Activated naive CD4-positive, alpha-beta T cell treated with anti-CD3 and anti-CD28 coated beads, Interleukin-2, amount 10 ng/mL, durations not matched to agents 7 days and 5 days (primary cell): ENCODE measurements at regions not wholly inside any gene's neighbourhood (a gene's known extent, or its start where the extent isn't known, plus 50 kb on each side); places are given as distances from the start of the nearest gene placed in this dataset.

Source experiments
- CTCF ChIA-PET: fragments of 350-600 bp; sonication (Branson Sonifier 250); formaldehyde crosslinking; loops from one replicate; lab custom pipeline; 2021; ENCODE audit warnings: antibody characterized with exemption; lab: Charles Lee
- DNase-seq: peaks from one replicate; pipeline ENCODE4 v3.0.0-alpha.2; 2020
- H3K27ac Mint-ChIP-seq: one replicate; pipeline ENCODE4 v1.8.0; 2021; ENCODE audit warnings: mild to moderate bottlenecking, moderate library complexity, mixed read lengths
- H3K27me3 Mint-ChIP-seq: one replicate; pipeline ENCODE4 v1.8.0; 2021; ENCODE audit warnings: mild to moderate bottlenecking, mixed read lengths
- H3K36me3 Mint-ChIP-seq: one replicate; pipeline ENCODE4 v1.8.0; 2021; ENCODE audit warnings: mixed read lengths
- H3K4me1 Mint-ChIP-seq: one replicate; pipeline ENCODE4 v1.8.0; 2021; ENCODE audit warnings: mixed read lengths
- H3K4me3 Mint-ChIP-seq: one replicate; pipeline ENCODE4 v1.8.0; 2021; ENCODE audit warnings: mild to moderate bottlenecking, moderate library complexity, mixed read lengths
- H3K9me3 Mint-ChIP-seq: one replicate; pipeline ENCODE4 v1.8.0; 2021; ENCODE audit warnings: mixed read lengths

- no peak overlapping the region for H3K27ac Mint-ChIP-seq
- CTCF ChIA-PET: no interaction called here
- H3K36me3 Mint-ChIP-seq: no peaks in the 10 kb centered on the region
- no peak for DNase-seq
- no peaks in the 10 kb centered on the region for H3K27me3 Mint-ChIP-seq
- H3K9me3 Mint-ChIP-seq: no peaks in the 10 kb centered on the region
- no peak overlapping the region for H3K4me3 Mint-ChIP-seq
- no peaks in the 10 kb centered on the region for H3K4me1 Mint-ChIP-seq
These were observed 497.5 kb downstream of the MAFB start for GRCh38 chr20:40191573-40191972.

- Mint-ChIP-seq H3K4me1 (no peaks in the 10 kb centered on the region), H3K27ac (no peak overlapping the region), H3K27me3 (no peaks in the 10 kb centered on the region), H3K36me3 (no peaks in the 10 kb centered on the region), H3K9me3 (no peaks in the 10 kb centered on the region), H3K4me3 (no peak overlapping the region)
- CTCF ChIA-PET: no interaction called here
- no peak for DNase-seq
These were observed 499.4 kb downstream of the MAFB start for GRCh38 chr20:40189621-40190020.

- DNase-seq: no peak
- CTCF ChIA-PET: no interaction called here
- Mint-ChIP-seq H3K36me3 (no peaks in the 10 kb centered on the region), H3K4me3 (no peak overlapping the region), H3K4me1 (no peaks in the 10 kb centered on the region), H3K27ac (no peak overlapping the region), H3K27me3 (no peaks in the 10 kb centered on the region), H3K9me3 (no peaks in the 10 kb centered on the region)
These were observed 500.7 kb downstream of the MAFB start for GRCh38 chr20:40188319-40188718.

GRCh38 chr20:40186826-40187225, 502.2 kb downstream of the MAFB start:
- CTCF ChIA-PET: no interaction called here
- no peak overlapping the region for H3K4me3 Mint-ChIP-seq
- no peaks in the 10 kb centered on the region for H3K36me3 Mint-ChIP-seq

DNA sequence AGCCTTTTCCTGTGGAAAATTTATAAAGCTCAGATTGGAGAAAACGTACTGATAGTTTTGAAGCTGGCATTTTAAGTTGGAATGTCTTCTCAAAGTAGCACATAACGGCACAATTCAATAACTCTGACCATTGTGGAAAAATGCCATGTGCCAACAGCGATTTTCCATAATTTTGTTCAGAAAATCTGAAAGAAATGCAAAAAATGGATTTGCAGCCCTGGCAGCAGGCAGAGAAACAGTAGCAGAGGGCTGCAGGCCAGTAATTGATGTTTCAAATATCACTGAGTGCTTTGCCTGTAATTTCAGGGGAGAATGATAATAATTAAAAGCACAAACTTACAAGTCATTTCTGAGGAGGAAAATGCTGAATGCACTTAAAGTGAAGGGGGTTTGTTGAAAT, 507.4 kb downstream of the MAFB start:
- no peaks in the 10 kb centered on the region for H3K36me3 Mint-ChIP-seq
- no peaks in the 10 kb centered on the region for H3K4me1 Mint-ChIP-seq
- H3K27ac Mint-ChIP-seq: no peak overlapping the region
- DNase-seq: no peak
- no peak overlapping the region for H3K4me3 Mint-ChIP-seq
- H3K9me3 Mint-ChIP-seq: no peaks in the 10 kb centered on the region
- CTCF ChIA-PET: no interaction called here
- H3K27me3 Mint-ChIP-seq: no peaks in the 10 kb centered on the region

More at GRCh38 chr20:40186826-40187225, 502.2 kb downstream of the MAFB start:
- H3K4me1 Mint-ChIP-seq: no peaks in the 10 kb centered on the region
- H3K27ac Mint-ChIP-seq: no peak overlapping the region
- no peak for DNase-seq
- no peaks in the 10 kb centered on the region for H3K27me3 Mint-ChIP-seq
- H3K9me3 Mint-ChIP-seq: no peaks in the 10 kb centered on the region

GRCh38 chr20:40176098-40176841, 512.8 kb downstream of the MAFB start:
- no peaks in the 10 kb centered on the region for H3K9me3 Mint-ChIP-seq
- DNase-seq: no peak
- H3K4me3 Mint-ChIP-seq: no peak overlapping the region
- no peaks in the 10 kb centered on the region for H3K27me3 Mint-ChIP-seq
- CTCF ChIA-PET: no interaction called here
- no peaks in the 10 kb centered on the region for H3K36me3 Mint-ChIP-seq
- H3K4me1 Mint-ChIP-seq: no peaks in the 10 kb centered on the region
- no peak overlapping the region for H3K27ac Mint-ChIP-seq

DNA sequence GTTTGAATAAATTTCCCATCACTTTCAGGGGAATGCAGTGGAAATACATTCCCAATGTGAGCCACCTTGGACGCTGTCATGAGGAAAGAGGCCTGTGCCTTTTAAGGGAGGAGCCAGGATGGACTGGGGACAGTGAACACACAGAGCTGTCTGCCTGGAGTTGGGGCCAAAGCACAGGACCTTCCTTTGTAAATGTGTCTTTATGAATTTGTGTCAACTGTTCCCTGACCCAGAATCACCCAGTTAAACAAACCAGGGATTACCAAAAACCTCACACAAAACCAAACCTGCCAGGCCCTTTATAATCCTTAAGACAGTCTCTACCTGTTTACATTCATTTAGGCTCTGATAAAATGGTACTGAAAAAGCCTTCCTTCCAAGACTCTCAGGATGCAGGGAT, 513.7 kb downstream of the MAFB start:
- H3K27ac Mint-ChIP-seq: no peak overlapping the region
- CTCF ChIA-PET: no interaction called here
- H3K4me1 Mint-ChIP-seq: no peaks in the 10 kb centered on the region
- no peaks in the 10 kb centered on the region for H3K9me3 Mint-ChIP-seq
- no peaks in the 10 kb centered on the region for H3K36me3 Mint-ChIP-seq
- DNase-seq: no peak
- H3K4me3 Mint-ChIP-seq: no peak overlapping the region
- H3K27me3 Mint-ChIP-seq: no peaks in the 10 kb centered on the region

GRCh38 chr20:40173872-40174271, 515.2 kb downstream of the MAFB start:
- no peaks in the 10 kb centered on the region for H3K9me3 Mint-ChIP-seq
- no peaks in the 10 kb centered on the region for H3K27me3 Mint-ChIP-seq
- no peak overlapping the region for H3K27ac Mint-ChIP-seq
- no peak for DNase-seq
- no peak overlapping the region for H3K4me3 Mint-ChIP-seq
- H3K36me3 Mint-ChIP-seq: no peaks in the 10 kb centered on the region
- no peaks in the 10 kb centered on the region for H3K4me1 Mint-ChIP-seq
- CTCF ChIA-PET: no interaction called here

GRCh38 chr20:40168981-40169620, 519.9 kb downstream of the MAFB start:
- DNase-seq: no peak
- H3K27me3 Mint-ChIP-seq: no peaks in the 10 kb centered on the region
- no peak overlapping the region for H3K27ac Mint-ChIP-seq
- no peaks in the 10 kb centered on the region for H3K4me1 Mint-ChIP-seq
- no peak overlapping the region for H3K4me3 Mint-ChIP-seq
- H3K9me3 Mint-ChIP-seq: no peaks in the 10 kb centered on the region
- H3K36me3 Mint-ChIP-seq: no peaks in the 10 kb centered on the region
- CTCF ChIA-PET: no interaction called here

GRCh38 chr20:40161391-40161790, 527.6 kb downstream of the MAFB start:
- Mint-ChIP-seq H3K36me3 (no peaks in the 10 kb centered on the region), H3K4me3 (no peak overlapping the region), H3K4me1 (no peaks in the 10 kb centered on the region), H3K27ac (no peak overlapping the region), H3K9me3 (no peaks in the 10 kb centered on the region), H3K27me3 (no peaks in the 10 kb centered on the region)
- CTCF ChIA-PET: interaction anchor here (1.5 kb wide), 1 partner anchor 802 kb away, joined by 3 read pairs; no protein-coding TSS in a partner anchor
- no peak for DNase-seq

DNA sequence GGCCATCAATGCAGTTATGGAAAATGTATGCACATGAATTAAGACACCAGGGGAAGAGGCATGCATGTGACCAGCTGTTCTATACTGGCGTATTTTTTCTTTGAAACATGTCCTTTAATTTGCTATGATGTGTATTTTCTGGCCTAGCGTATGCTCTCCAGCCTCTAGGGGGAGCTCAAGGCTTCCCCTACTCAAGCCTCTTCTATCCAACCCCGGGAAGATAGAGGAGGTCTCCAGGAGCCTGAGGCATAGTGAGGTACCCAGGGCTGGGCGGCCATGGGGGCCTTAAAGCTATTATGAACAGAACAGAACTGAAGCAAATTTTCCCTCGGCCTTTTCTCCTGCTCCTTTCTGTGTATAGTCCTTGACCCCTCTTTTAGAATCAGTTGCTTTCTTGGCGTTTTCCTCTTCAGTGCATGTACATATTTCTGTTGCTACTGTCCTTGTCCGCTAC, 528.9 kb downstream of the MAFB start:
- H3K27me3 Mint-ChIP-seq: no peaks in the 10 kb centered on the region
- DNase-seq: peak; percentile 30
- CTCF ChIA-PET: interaction anchor here (0.6 to 1.0 kb wide), 3 partner anchors 12 to 52 kb away, joined by 3 read pairs; no protein-coding TSS in a partner anchor

GRCh38 chr20:40159276-40159675, 529.8 kb downstream of the MAFB start:
- H3K4me1 Mint-ChIP-seq: no peaks in the 10 kb centered on the region
- H3K36me3 Mint-ChIP-seq: no peaks in the 10 kb centered on the region
- H3K27me3 Mint-ChIP-seq: no peaks in the 10 kb centered on the region
- no peaks in the 10 kb centered on the region for H3K9me3 Mint-ChIP-seq
- no peak overlapping the region for H3K27ac Mint-ChIP-seq
- CTCF ChIA-PET: interaction anchor here (0.7 to 1.0 kb wide), 2 partner anchors 40 to 53 kb away, joined by 3 read pairs; no protein-coding TSS in a partner anchor
- no peak overlapping the region for H3K4me3 Mint-ChIP-seq
- no peak for DNase-seq

More for the DNA sequence above, 528.9 kb downstream of the MAFB start:
- H3K4me1 Mint-ChIP-seq: no peaks in the 10 kb centered on the region
- H3K36me3 Mint-ChIP-seq: no peaks in the 10 kb centered on the region
- no peak overlapping the region for H3K27ac Mint-ChIP-seq
- no peaks in the 10 kb centered on the region for H3K9me3 Mint-ChIP-seq
- H3K4me3 Mint-ChIP-seq: no peak overlapping the region

- CTCF ChIA-PET: no interaction called here
- no peaks in the 10 kb centered on the region for H3K27me3 Mint-ChIP-seq
- H3K9me3 Mint-ChIP-seq: no peaks in the 10 kb centered on the region
- H3K27ac Mint-ChIP-seq: no peak overlapping the region
- no peak overlapping the region for H3K4me3 Mint-ChIP-seq
- DNase-seq: no peak
- no peaks in the 10 kb centered on the region for H3K4me1 Mint-ChIP-seq
- no peaks in the 10 kb centered on the region for H3K36me3 Mint-ChIP-seq
These were observed 532.3 kb downstream of the MAFB start for GRCh38 chr20:40156600-40157317.

DNA sequence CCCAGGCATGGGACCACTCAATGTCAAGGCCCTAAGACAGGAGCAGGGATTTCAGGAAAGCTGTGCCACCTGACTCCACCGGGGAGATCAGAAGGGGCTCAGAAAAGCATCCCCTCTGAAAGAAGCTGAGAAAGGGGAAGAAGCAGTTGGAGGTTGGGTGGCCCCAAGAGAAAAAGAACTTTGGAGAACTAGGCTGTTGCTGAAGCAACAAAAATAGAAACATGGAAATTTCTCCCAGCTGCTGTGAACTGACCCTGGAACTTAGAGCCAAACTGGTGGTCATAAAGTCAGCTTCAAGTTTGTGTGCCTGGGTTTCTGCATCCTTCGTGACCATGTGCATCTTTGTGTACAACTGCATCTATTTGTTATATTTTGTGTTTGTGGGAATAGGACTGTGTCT, 534.5 kb downstream of the MAFB start:
- H3K9me3 Mint-ChIP-seq: no peaks in the 10 kb centered on the region
- H3K27me3 Mint-ChIP-seq: no peaks in the 10 kb centered on the region
- CTCF ChIA-PET: no interaction called here
- DNase-seq: no peak
- H3K4me1 Mint-ChIP-seq: no peaks in the 10 kb centered on the region
- no peaks in the 10 kb centered on the region for H3K36me3 Mint-ChIP-seq
- H3K27ac Mint-ChIP-seq: no peak overlapping the region
- H3K4me3 Mint-ChIP-seq: no peak overlapping the region
